Mucosa of rectum (tissue), 2 donors: ENCODE measurements at regions not wholly inside any gene's neighbourhood (a gene's known extent, or its start where the extent isn't known, plus 50 kb on each side); places are given as distances from the start of the nearest gene placed in this dataset.

Experiments
- H3K27ac ChIP-seq, 2 donors: one replicate each; pipeline ENCODE4 v1.7.0; 2013; ENCODE audit warnings: inconsistent platforms in 2 of 2, low read depth in 2 of 2, low read length in 2 of 2
- H3K27me3 ChIP-seq, 2 donors: one replicate each; pipeline ENCODE4 v1.7.0; 2013; ENCODE audit warnings: low read length in 2 of 2; ENCODE audit not compliant: control insufficient read depth in 2 of 2, insufficient read depth in 2 of 2
- H3K36me3 ChIP-seq, 2 donors: one replicate each; pipeline ENCODE4 v1.7.0; 2013; ENCODE audit warnings: low read length in 2 of 2; ENCODE audit not compliant: control insufficient read depth in 2 of 2, insufficient read depth in 2 of 2
- H3K4me1 ChIP-seq, 2 donors: one replicate each; pipeline ENCODE4 v1.7.0; 2013; ENCODE audit warnings: low read length in 2 of 2, mild to moderate bottlenecking in 1 of 2; ENCODE audit not compliant: control insufficient read depth in 2 of 2, insufficient read depth in 2 of 2
- H3K4me3 ChIP-seq, 2 donors: one replicate each; pipeline ENCODE4 v1.7.0; 2013; ENCODE audit warnings: low read length in 2 of 2
- H3K9ac ChIP-seq, 2 donors: one replicate each; pipeline ENCODE4 v1.7.0; 2013; ENCODE audit warnings: low read length in 2 of 2, low read depth in 1 of 2, mild to moderate bottlenecking in 1 of 2
- H3K9me3 ChIP-seq, 2 donors: one replicate each; pipeline ENCODE4 v1.7.0; 2013; ENCODE audit warnings: low read length in 2 of 2; ENCODE audit not compliant: control insufficient read depth in 2 of 2
- donor health status: healthy.
- donor health status: Normal muscosa, but diverticular disease.

- Histone ChIP-seq H3K4me1 (no peaks in the 10 kb centered on the region), H3K4me3 (no peak overlapping the region), H3K9me3 (no peaks in the 10 kb centered on the region), H3K36me3 (no peaks in the 10 kb centered on the region), H3K9ac (no peak overlapping the region), H3K27ac (no peak overlapping the region), H3K27me3 (no peaks in the 10 kb centered on the region)
Observed at GRCh38 chr3:3334491-3334890, 155.0 kb upstream of the CRBN start.

- no peak overlapping the region for H3K27ac ChIP-seq
- H3K4me3 ChIP-seq, result no peak overlapping the region
- H3K9me3 ChIP-seq, result no peaks in the 10 kb centered on the region
- H3K9ac ChIP-seq, result no peak overlapping the region
- no peaks in the 10 kb centered on the region for H3K36me3 ChIP-seq
- H3K4me1 ChIP-seq, result no peaks in the 10 kb centered on the region
- H3K27me3 ChIP-seq, result no peaks in the 10 kb centered on the region
Observed at GRCh38 chr3:3333571-3333970, 154.1 kb upstream of the CRBN start.

GRCh38 chr3:3316521-3316920, 137.0 kb upstream of the CRBN start:
- Histone ChIP-seq H3K9ac (no peak overlapping the region), H3K4me3 (no peak overlapping the region), H3K27ac (no peak overlapping the region), H3K27me3 (no peaks in the 10 kb centered on the region), H3K9me3 (no peaks in the 10 kb centered on the region), H3K4me1 (no peaks in the 10 kb centered on the region), H3K36me3 (no peaks in the 10 kb centered on the region)

DNA sequence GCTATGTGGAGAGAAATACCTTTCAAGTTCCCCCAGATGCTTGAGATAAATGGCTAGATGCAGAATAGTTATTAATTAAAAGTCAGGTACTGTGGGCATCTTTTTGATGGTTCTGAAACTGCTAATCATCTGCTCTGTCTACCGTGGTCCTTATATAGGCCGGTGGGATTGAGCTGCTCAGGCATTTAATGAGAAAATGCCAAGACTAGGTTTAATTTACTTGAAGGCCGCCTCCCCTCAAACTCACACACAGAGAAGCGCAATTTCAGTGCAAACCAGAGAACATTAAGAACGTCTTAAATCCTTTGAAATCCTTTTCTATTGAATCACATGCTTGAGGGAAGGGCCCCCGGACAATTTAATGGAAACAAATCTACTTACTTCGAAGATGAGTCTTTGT, 136.4 kb upstream of the CRBN start:
- H3K9me3 ChIP-seq, result no peaks in the 10 kb centered on the region
- H3K27me3 ChIP-seq, result no peaks in the 10 kb centered on the region
- H3K36me3 ChIP-seq, result no peaks in the 10 kb centered on the region
- no peak overlapping the region for H3K4me3 ChIP-seq
- no peak overlapping the region for H3K9ac ChIP-seq
- no peak overlapping the region for H3K27ac ChIP-seq
- H3K4me1 ChIP-seq, result no peaks in the 10 kb centered on the region

- Histone ChIP-seq H3K9ac (no peak overlapping the region), H3K36me3 (no peaks in the 10 kb centered on the region), H3K27ac (no peak overlapping the region), H3K4me3 (no peak overlapping the region), H3K4me1 (no peaks in the 10 kb centered on the region), H3K27me3 (no peaks in the 10 kb centered on the region), H3K9me3 (no peaks in the 10 kb centered on the region)
Observed at GRCh38 chr3:3309887-3310286, 130.4 kb upstream of the CRBN start.

GRCh38 chr3:3308809-3309208, 129.3 kb upstream of the CRBN start:
- Histone ChIP-seq H3K27me3 (no peaks in the 10 kb centered on the region), H3K27ac (no peak overlapping the region), H3K36me3 (no peaks in the 10 kb centered on the region), H3K4me3 (no peak overlapping the region), H3K9ac (no peak overlapping the region), H3K9me3 (no peaks in the 10 kb centered on the region), H3K4me1 (no peaks in the 10 kb centered on the region)

DNA sequence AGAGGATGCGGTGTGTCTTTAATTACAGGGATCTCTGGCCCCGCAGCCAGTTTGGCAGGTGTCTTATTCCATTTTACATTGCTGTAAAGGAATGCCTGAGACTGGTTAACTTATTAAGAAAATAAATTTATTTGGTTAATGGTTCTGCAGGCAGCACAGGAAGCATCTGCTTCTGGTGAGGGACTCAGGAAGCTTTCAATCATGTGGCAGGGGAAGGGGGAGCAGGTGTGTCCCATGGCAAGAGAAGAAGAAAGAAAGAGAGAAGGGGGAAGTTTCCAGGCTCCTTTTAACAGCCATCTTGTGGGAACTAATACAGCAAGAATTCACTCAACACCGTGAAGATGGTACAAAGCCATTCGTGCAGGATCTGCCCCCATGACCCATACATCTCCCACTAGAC, 128.0 kb upstream of the CRBN start:
- Histone ChIP-seq H3K36me3 (no peaks in the 10 kb centered on the region), H3K9ac (no peak overlapping the region), H3K9me3 (no peaks in the 10 kb centered on the region), H3K27me3 (no peaks in the 10 kb centered on the region), H3K4me1 (no peaks in the 10 kb centered on the region), H3K4me3 (no peak overlapping the region), H3K27ac (no peak overlapping the region)

- Histone ChIP-seq H3K9ac (no peak overlapping the region), H3K27me3 (no peaks in the 10 kb centered on the region), H3K27ac (no peak overlapping the region), H3K4me3 (no peak overlapping the region), H3K4me1 (no peaks in the 10 kb centered on the region), H3K9me3 (no peaks in the 10 kb centered on the region), H3K36me3 (no peaks in the 10 kb centered on the region)
Observed at GRCh38 chr3:3305841-3306240, 126.3 kb upstream of the CRBN start.

- no peaks in the 10 kb centered on the region for H3K9me3 ChIP-seq
- H3K4me3 ChIP-seq, result no peak overlapping the region
- no peak overlapping the region for H3K9ac ChIP-seq
- H3K27me3 ChIP-seq, result no peaks in the 10 kb centered on the region
- no peaks in the 10 kb centered on the region for H3K4me1 ChIP-seq
- H3K27ac ChIP-seq, result no peak overlapping the region
- H3K36me3 ChIP-seq, result no peaks in the 10 kb centered on the region
Observed at GRCh38 chr3:3305084-3305483, 125.6 kb upstream of the CRBN start.

DNA sequence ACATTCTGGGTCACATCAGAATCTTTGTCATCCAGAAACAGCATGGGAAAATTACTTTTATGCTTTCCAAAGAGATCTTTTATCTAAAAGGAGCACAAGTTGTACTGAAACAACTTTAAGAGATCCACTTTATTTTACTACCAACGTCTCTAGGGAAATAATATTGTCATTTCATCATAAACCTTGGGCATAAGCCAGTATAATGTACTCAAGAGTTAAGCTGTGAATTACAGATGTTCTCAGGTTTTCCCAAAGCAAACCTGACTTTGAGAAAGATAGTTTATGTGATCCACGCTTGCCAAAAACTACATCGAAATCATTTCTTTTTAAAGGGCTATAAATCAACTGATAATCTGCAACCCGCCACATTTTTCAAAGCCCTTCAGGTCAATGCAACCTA, 124.1 kb upstream of the CRBN start:
- H3K4me1 ChIP-seq, result no peaks in the 10 kb centered on the region
- H3K27ac ChIP-seq, result no peak overlapping the region
- H3K9me3 ChIP-seq, result no peaks in the 10 kb centered on the region
- no peak overlapping the region for H3K9ac ChIP-seq
- H3K27me3 ChIP-seq, result no peaks in the 10 kb centered on the region
- no peaks in the 10 kb centered on the region for H3K36me3 ChIP-seq
- H3K4me3 ChIP-seq, result no peak overlapping the region

DNA sequence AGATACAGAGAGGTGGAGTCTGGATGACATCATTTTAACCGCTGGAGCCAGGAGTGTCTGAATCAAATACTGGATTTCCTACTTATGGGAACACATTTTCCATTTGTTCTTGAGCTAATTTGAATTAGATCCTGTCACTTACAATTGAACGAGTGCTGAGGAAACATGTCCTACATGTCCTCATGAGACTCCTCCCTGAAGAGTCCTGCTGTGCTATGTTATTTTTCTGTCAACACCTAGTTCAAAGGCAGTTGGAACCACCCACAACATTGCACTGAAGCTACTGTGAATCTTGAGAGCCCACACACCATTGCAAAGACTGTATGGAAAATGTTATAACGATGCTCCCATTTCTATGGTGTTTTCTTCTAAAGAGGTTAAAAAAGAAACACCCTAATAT, 123.5 kb upstream of the CRBN start:
- no peaks in the 10 kb centered on the region for H3K36me3 ChIP-seq
- H3K27ac ChIP-seq, result no peak overlapping the region
- no peaks in the 10 kb centered on the region for H3K4me1 ChIP-seq
- no peaks in the 10 kb centered on the region for H3K27me3 ChIP-seq
- H3K9me3 ChIP-seq, result no peaks in the 10 kb centered on the region
- H3K4me3 ChIP-seq, result no peak overlapping the region
- no peak overlapping the region for H3K9ac ChIP-seq
